ENCODE measurements at regions not wholly inside any gene's neighbourhood (a gene's known extent, or its start where the extent isn't known, plus 50 kb on each side); places are given as distances from the start of the nearest gene placed in this dataset.

DNA sequence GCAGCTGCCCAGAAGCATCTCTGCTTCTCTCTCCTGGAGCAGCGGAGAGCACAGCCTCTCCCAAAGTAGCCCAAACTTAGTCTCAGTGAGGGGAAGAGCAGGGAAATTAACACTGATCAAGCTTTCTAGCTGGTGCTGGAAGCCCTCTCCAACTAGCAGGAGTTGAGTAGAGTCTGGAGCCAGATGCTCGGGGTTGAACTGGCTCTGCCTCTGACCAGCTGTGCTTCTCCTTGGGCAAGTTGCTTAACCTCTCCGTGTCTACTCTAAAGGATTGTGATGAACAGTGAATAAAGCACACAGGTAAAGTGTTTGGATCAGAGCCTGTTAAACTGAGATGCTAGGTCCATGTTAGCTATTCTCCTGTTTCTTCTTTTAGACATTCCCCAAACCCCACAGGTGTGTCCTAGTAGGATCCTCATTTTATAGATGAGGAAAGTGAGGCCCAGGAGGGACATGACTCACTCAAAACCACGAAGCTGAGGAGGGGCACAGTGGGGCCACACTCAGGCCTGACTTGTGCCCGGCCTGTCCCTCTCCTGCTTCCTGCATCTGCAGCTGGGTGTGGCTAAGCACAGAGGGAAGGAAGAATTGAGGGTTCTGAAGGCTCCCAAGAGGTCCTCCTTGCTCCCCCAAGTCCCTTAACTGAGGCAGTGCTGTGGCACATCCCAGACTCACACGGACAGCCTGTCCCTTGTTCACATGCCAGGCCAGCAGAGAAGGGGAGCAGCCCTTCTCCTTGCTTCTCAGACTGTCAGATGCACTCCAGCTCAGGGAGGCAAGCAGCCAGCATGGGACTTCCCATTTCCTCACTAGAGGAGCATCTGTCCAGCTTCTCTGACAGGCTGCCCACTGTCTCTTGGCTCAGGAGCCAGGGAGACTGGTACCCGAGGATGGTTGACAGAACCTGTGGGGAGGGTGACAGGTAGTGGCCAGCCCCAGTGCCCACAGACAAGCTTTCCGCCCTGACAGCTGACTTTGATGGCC is 152.0 kb upstream of the IGSF21 start:
- H3K27ac Mint-ChIP-seq (ENCODE audit: unreplicated experiment), result no peak overlapping the region
- Histone ChIP-seq H3K27me3 (replicated peaks; ENCODE audit: control insufficient read depth, insufficient read depth, low read length) (no peaks in the 10 kb centered on the region), H3K9me3 (no peaks in the 10 kb centered on the region), H3K36me3 (ENCODE audit: control insufficient read depth, insufficient read depth, low read length) (no peaks in the 10 kb centered on the region), H3K4me1 (no peaks in the 10 kb centered on the region), H3K4me3 (ENCODE audit: low read depth, low read length) (no peak overlapping the region)
- peaks cover 26% of the 10 kb centered on the region for H3K27me3 Mint-ChIP-seq (ENCODE audit: insufficient read depth, unreplicated experiment)
- CTCF ChIA-PET, result no interaction called here
- POLR2A ChIA-PET, result no interaction called here
- H3K4me3 Mint-ChIP-seq (ENCODE audit: unreplicated experiment), result no peak overlapping the region
- no peak for DNase-seq
- H3K4me1 Mint-ChIP-seq (ENCODE audit: low read depth, unreplicated experiment), result no peaks in the 10 kb centered on the region
- H3K9me3 Mint-ChIP-seq (ENCODE audit: unreplicated experiment), result no peaks in the 10 kb centered on the region
- H3K36me3 Mint-ChIP-seq (ENCODE audit: insufficient read depth, unreplicated experiment), result no peaks in the 10 kb centered on the region
- BruUV-seq (replicated peaks), result no TSS peak
- intact Hi-C loops (cut with micrococcal nuclease; ENCODE audit: unreplicated experiment), result no loop called here
- TF ChIP-seq, protein P1, sequence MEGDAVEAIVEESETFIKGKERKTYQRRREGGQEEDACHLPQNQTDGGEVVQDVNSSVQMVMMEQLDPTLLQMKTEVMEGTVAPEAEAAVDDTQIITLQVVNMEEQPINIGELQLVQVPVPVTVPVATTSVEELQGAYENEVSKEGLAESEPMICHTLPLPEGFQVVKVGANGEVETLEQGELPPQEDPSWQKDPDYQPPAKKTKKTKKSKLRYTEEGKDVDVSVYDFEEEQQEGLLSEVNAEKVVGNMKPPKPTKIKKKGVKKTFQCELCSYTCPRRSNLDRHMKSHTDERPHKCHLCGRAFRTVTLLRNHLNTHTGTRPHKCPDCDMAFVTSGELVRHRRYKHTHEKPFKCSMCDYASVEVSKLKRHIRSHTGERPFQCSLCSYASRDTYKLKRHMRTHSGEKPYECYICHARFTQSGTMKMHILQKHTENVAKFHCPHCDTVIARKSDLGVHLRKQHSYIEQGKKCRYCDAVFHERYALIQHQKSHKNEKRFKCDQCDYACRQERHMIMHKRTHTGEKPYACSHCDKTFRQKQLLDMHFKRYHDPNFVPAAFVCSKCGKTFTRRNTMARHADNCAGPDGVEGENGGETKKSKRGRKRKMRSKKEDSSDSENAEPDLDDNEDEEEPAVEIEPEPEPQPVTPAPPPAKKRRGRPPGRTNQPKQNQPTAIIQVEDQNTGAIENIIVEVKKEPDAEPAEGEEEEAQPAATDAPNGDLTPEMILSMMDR (IDR thresholded peaks at IDR 0.05; ENCODE audit: insufficient read depth in 1 of 2, low read depth in 1 of 2, low read length in 1 of 2, severe bottlenecking in 1 of 2, unreplicated experiment in 1 of 2), result no peak

GRCh38 chr1:17957588-17958267 is 149.9 kb upstream of the IGSF21 start:
- Histone ChIP-seq H3K36me3 (ENCODE audit: control insufficient read depth, insufficient read depth, low read length) (no peaks in the 10 kb centered on the region), H3K4me1 (no peaks in the 10 kb centered on the region), H3K9me3 (no peaks in the 10 kb centered on the region), H3K27me3 (replicated peaks; ENCODE audit: control insufficient read depth, insufficient read depth, low read length) (no peaks in the 10 kb centered on the region), H3K4me3 (ENCODE audit: low read depth, low read length) (no peak overlapping the region)
- no TSS peak for BruUV-seq (replicated peaks)
- H3K4me3 Mint-ChIP-seq (ENCODE audit: unreplicated experiment), result no peak overlapping the region
- H3K27ac Mint-ChIP-seq (ENCODE audit: unreplicated experiment), result no peak overlapping the region
- no peak for DNase-seq
- intact Hi-C loops (cut with micrococcal nuclease; ENCODE audit: unreplicated experiment), result no loop called here
- POLR2A ChIA-PET, result no interaction called here
- H3K4me1 Mint-ChIP-seq (ENCODE audit: low read depth, unreplicated experiment), result no peaks in the 10 kb centered on the region
- CTCF ChIA-PET, result no interaction called here
- TF ChIP-seq, protein P1 (IDR thresholded peaks at IDR 0.05; ENCODE audit: insufficient read depth in 1 of 2, low read depth in 1 of 2, low read length in 1 of 2, severe bottlenecking in 1 of 2, unreplicated experiment in 1 of 2), result no peak
- H3K9me3 Mint-ChIP-seq (ENCODE audit: unreplicated experiment), result no peaks in the 10 kb centered on the region
- H3K36me3 Mint-ChIP-seq (ENCODE audit: insufficient read depth, unreplicated experiment), result no peaks in the 10 kb centered on the region
- peaks cover 28% of the 10 kb centered on the region for H3K27me3 Mint-ChIP-seq (ENCODE audit: insufficient read depth, unreplicated experiment)

DNA sequence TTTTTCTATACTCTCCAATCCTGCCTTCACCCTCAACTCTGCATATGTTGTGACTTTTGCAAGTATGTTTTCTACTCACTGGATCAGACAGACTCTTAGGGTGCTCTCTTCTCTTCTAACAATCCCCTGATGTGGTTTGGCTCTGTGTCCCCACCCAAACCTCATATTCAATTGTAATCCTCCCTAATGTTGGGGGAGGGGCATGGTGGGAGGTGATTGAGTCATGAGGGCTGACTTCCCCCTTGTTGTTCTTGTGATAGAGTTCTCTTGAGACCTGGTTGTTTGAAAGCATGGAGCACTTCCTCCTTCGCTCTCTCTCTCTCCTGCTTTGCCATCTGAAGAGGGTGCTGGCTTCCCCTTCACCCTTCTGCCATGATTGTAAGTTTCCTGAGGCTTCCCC is 148.9 kb upstream of the IGSF21 start:
- H3K4me1 ChIP-seq, result no peaks in the 10 kb centered on the region
- Mint-ChIP-seq H3K36me3 (ENCODE audit: insufficient read depth, unreplicated experiment) (no peaks in the 10 kb centered on the region), H3K4me3 (ENCODE audit: unreplicated experiment) (no peak overlapping the region), H3K27ac (ENCODE audit: unreplicated experiment) (no peak overlapping the region), H3K9me3 (ENCODE audit: unreplicated experiment) (no peaks in the 10 kb centered on the region), H3K4me1 (ENCODE audit: low read depth, unreplicated experiment) (no peaks in the 10 kb centered on the region), H3K27me3 (ENCODE audit: insufficient read depth, unreplicated experiment) (peaks cover 18% of the 10 kb centered on the region)
- H3K36me3 ChIP-seq (ENCODE audit: control insufficient read depth, insufficient read depth, low read length), result no peaks in the 10 kb centered on the region
- intact Hi-C loops (cut with micrococcal nuclease; ENCODE audit: unreplicated experiment), result no loop called here
- DNase-seq, result no peak
- ChIA-PET CTCF (no interaction called here), POLR2A (no interaction called here)
- H3K27me3 ChIP-seq (replicated peaks; ENCODE audit: control insufficient read depth, insufficient read depth, low read length), result no peaks in the 10 kb centered on the region
- H3K4me3 ChIP-seq (ENCODE audit: low read depth, low read length), result no peak overlapping the region
- no peaks in the 10 kb centered on the region for H3K9me3 ChIP-seq
- no TSS peak for BruUV-seq (replicated peaks)
- TF ChIP-seq, protein P1 (IDR thresholded peaks at IDR 0.05; ENCODE audit: insufficient read depth in 1 of 2, low read depth in 1 of 2, low read length in 1 of 2, severe bottlenecking in 1 of 2, unreplicated experiment in 1 of 2), result no peak

Data from Caco-2 (cell line).